Trophoblast cell (in vitro differentiated cells and primary cell): ENCODE measurements at regions not wholly inside any gene's neighbourhood (a gene's known extent, or its start where the extent isn't known, plus 50 kb on each side); places are given as distances from the start of the nearest gene placed in this dataset.

Experiments
- DNase-seq, 2 donors: peaks; one replicate each; pipeline ENCODE4 v3.0.0-alpha.2; 2016
- H2AFZ ChIP-seq: 2 replicates; pipeline ENCODE4 v1.6.1; 2013; ENCODE audit warnings: low read length, moderate library complexity, mild to moderate bottlenecking; ENCODE audit not compliant: insufficient read depth, poor library complexity
- H2AK5ac ChIP-seq: 2 replicates; pipeline ENCODE4 v1.6.1; 2013; ENCODE audit warnings: mild to moderate bottlenecking, low read length
- H2BK120ac ChIP-seq: 2 replicates; pipeline ENCODE4 v1.6.1; 2013; ENCODE audit warnings: low read length, mild to moderate bottlenecking, moderate library complexity; ENCODE audit not compliant: insufficient read depth, poor library complexity
- H2BK12ac ChIP-seq: 2 replicates; pipeline ENCODE4 v1.6.1; 2013; ENCODE audit warnings: mild to moderate bottlenecking, low read length, moderate library complexity
- H2BK5ac ChIP-seq: 2 replicates; pipeline ENCODE4 v1.6.1; 2013; ENCODE audit warnings: low read length, low read depth, moderate library complexity, mild to moderate bottlenecking; ENCODE audit not compliant: poor library complexity
- H3K14ac ChIP-seq: 2 replicates; pipeline ENCODE4 v1.6.1; 2013; ENCODE audit warnings: mild to moderate bottlenecking, low read length
- H3K18ac ChIP-seq: 2 replicates; pipeline ENCODE4 v1.6.1; 2013; ENCODE audit warnings: mild to moderate bottlenecking, low read length
- H3K23ac ChIP-seq: 2 replicates; pipeline ENCODE4 v1.6.1; 2013; ENCODE audit warnings: low read length
- H3K27ac ChIP-seq: 2 replicates; pipeline ENCODE4 v1.5.1; 2013; ENCODE audit warnings: low read depth, mild to moderate bottlenecking, inconsistent platforms, low read length, moderate library complexity
- H3K27me3 ChIP-seq: 2 replicates; pipeline ENCODE4 v1.6.1; 2013; ENCODE audit warnings: inconsistent platforms, mild to moderate bottlenecking, low read length, moderate library complexity; ENCODE audit not compliant: insufficient read depth
- H3K36me3 ChIP-seq, 2 experiments: 1 replicate in 1 of 2; 2 replicates in 1 of 2; pipeline ENCODE4 v1.6.1; 2013; ENCODE audit warnings: low read length in 2 of 2, mild to moderate bottlenecking in 2 of 2, moderate library complexity in 1 of 2; ENCODE audit not compliant: insufficient read depth in 2 of 2, control insufficient read depth in 1 of 2
- H3K4ac ChIP-seq: 2 replicates; pipeline ENCODE4 v1.6.1; 2013; ENCODE audit warnings: low read depth, mild to moderate bottlenecking, low read length, moderate library complexity
- H3K4me1 ChIP-seq, 2 experiments: 1 replicate in 1 of 2; 2 replicates in 1 of 2; pipeline ENCODE4 v1.6.1; 2013; ENCODE audit warnings: low read length in 2 of 2, mild to moderate bottlenecking in 2 of 2, moderate library complexity in 1 of 2; ENCODE audit not compliant: insufficient read depth in 2 of 2, control insufficient read depth in 1 of 2
- H3K4me2 ChIP-seq: 2 replicates; pipeline ENCODE4 v1.6.1; 2013; ENCODE audit warnings: inconsistent platforms, mild to moderate bottlenecking, low read length, moderate library complexity
- H3K4me3 ChIP-seq: 2 replicates; pipeline ENCODE4 v1.5.1; 2013; ENCODE audit warnings: mild to moderate bottlenecking, low read depth, low read length, inconsistent platforms
- H3K79me1 ChIP-seq: one replicate; pipeline ENCODE4 v1.6.1; 2013; ENCODE audit warnings: low read length
- H3K79me2 ChIP-seq: 2 replicates; pipeline ENCODE4 v1.6.1; 2013; ENCODE audit warnings: low read length, mild to moderate bottlenecking; ENCODE audit not compliant: control insufficient read depth, insufficient read depth, poor library complexity
- H3K9ac ChIP-seq: 2 replicates; pipeline ENCODE4 v1.6.1; 2013; ENCODE audit warnings: mild to moderate bottlenecking, low read length
- H3K9me3 ChIP-seq: 2 replicates; pipeline ENCODE4 v1.6.1; 2013; ENCODE audit warnings: low read depth, mild to moderate bottlenecking, control low read depth, inconsistent platforms, low read length; ENCODE audit not compliant: insufficient read depth
- H4K12ac ChIP-seq: 2 replicates; pipeline ENCODE4 v1.6.1; 2013; ENCODE audit warnings: low read depth, mild to moderate bottlenecking, low read length, moderate library complexity
- H4K8ac ChIP-seq: 2 replicates; pipeline ENCODE4 v1.6.1; 2013; ENCODE audit warnings: low read depth, mild to moderate bottlenecking, low read length, moderate library complexity
- H4K91ac ChIP-seq: one replicate; pipeline ENCODE4 v1.6.1; 2013; ENCODE audit warnings: low read depth, mild to moderate bottlenecking, low read length, moderate library complexity
- WGBS: extraction: QIAGEN DNeasy Blood & Tissue Kit; methylation state at CpG from one replicate; pipeline ENCODE4 v1.1.7; 2013; ENCODE audit warnings: missing lambda C conversion rate; ENCODE audit not compliant: insufficient read length, insufficient coverage; ENCODE audit errors: extremely low coverage; 5-methylcytosine and 5-hydroxymethylcytosine counted together

- Histone ChIP-seq H3K27ac (no peak overlapping the region), H3K14ac (no peak overlapping the region), H4K91ac (no peak overlapping the region), H4K8ac (no peak overlapping the region), H2BK12ac (no peak overlapping the region), H3K4me1 (no peaks in the 10 kb centered on the region), H3K27me3 (no peaks in the 10 kb centered on the region), H3K4me2 (no peak overlapping the region), H3K9ac (no peak overlapping the region), H3K9me3 (no peaks in the 10 kb centered on the region), H2AK5ac (no peak overlapping the region), H3K4me3 (no peak overlapping the region), H3K79me1 (no peaks in the 10 kb centered on the region), H2BK5ac (no peak overlapping the region), H3K23ac (no peak overlapping the region), H3K36me3 (no peaks in the 10 kb centered on the region), H2AFZ (no peak overlapping the region), H3K79me2 (no peaks in the 10 kb centered on the region), H3K18ac (no peak overlapping the region), H3K4ac (no peak overlapping the region), H4K12ac (no peak overlapping the region), H2BK120ac (no peak overlapping the region)
- WGBS = no CpG with 5 or more reads among the region's 11 CpGs
- no peak for DNase-seq
Observed at GRCh38 chr12:107231303-107231702, 138.0 kb upstream of the CRY1 start.

- no peak overlapping the region for H3K9ac ChIP-seq
- no CpG with 5 or more reads among the region's 3 CpGs for WGBS
Observed at GRCh38 chr12:107233551-107233950, 140.2 kb upstream of the CRY1 start.

GRCh38 chr12:107235600-107235999, 142.3 kb upstream of the CRY1 start:
- Histone ChIP-seq H4K91ac (no peak overlapping the region), H4K8ac (no peak overlapping the region), H3K18ac (no peak overlapping the region), H2BK5ac (no peak overlapping the region), H3K14ac (no peak overlapping the region), H3K36me3 (no peaks in the 10 kb centered on the region), H3K27ac (no peak overlapping the region), H4K12ac (no peak overlapping the region), H3K9ac (no peak overlapping the region), H3K4ac (no peak overlapping the region), H3K27me3 (no peaks in the 10 kb centered on the region), H2BK120ac (no peak overlapping the region), H3K4me2 (no peak overlapping the region), H3K79me2 (no peaks in the 10 kb centered on the region), H3K23ac (no peak overlapping the region), H2AFZ (no peak overlapping the region), H3K4me3 (no peak overlapping the region), H3K79me1 (no peaks in the 10 kb centered on the region), H2AK5ac (no peak overlapping the region), H3K9me3 (no peaks in the 10 kb centered on the region), H2BK12ac (no peak overlapping the region), H3K4me1 (no peaks in the 10 kb centered on the region)
- no peak for DNase-seq
- WGBS = no CpG with 5 or more reads among the region's 2 CpGs

More at GRCh38 chr12:107233551-107233950, 140.2 kb upstream of the CRY1 start:
- no peak for DNase-seq
- Histone ChIP-seq H4K12ac (no peak overlapping the region), H2BK5ac (no peak overlapping the region), H4K91ac (no peak overlapping the region), H3K4me2 (no peak overlapping the region), H3K18ac (no peak overlapping the region), H3K9me3 (no peaks in the 10 kb centered on the region), H3K4me1 (no peaks in the 10 kb centered on the region), H3K14ac (no peak overlapping the region), H3K4me3 (no peak overlapping the region), H2AK5ac (no peak overlapping the region), H3K79me1 (no peaks in the 10 kb centered on the region), H3K36me3 (no peaks in the 10 kb centered on the region), H3K27ac (no peak overlapping the region), H3K4ac (no peak overlapping the region), H3K79me2 (no peaks in the 10 kb centered on the region), H3K23ac (no peak overlapping the region), H3K27me3 (no peaks in the 10 kb centered on the region), H2BK120ac (no peak overlapping the region), H2AFZ (no peak overlapping the region), H4K8ac (no peak overlapping the region), H2BK12ac (no peak overlapping the region)

GRCh38 chr12:107236824-107237511, 143.6 kb upstream of the CRY1 start:
- H4K8ac ChIP-seq = no peak overlapping the region
- no peaks in the 10 kb centered on the region for H3K36me3 ChIP-seq
- H3K23ac ChIP-seq = no peak overlapping the region
- H3K4me1 ChIP-seq = no peaks in the 10 kb centered on the region
- no peak overlapping the region for H2BK120ac ChIP-seq
- H3K4me3 ChIP-seq = no peak overlapping the region
- WGBS = no CpG with 5 or more reads among the region's 6 CpGs
- no peak overlapping the region for H3K4ac ChIP-seq
- H2BK12ac ChIP-seq = no peak overlapping the region
- no peak overlapping the region for H4K12ac ChIP-seq
- no peak for DNase-seq
- no peak overlapping the region for H4K91ac ChIP-seq
- H3K9me3 ChIP-seq = no peaks in the 10 kb centered on the region
- H2AFZ ChIP-seq = no peak overlapping the region
- H3K4me2 ChIP-seq = no peak overlapping the region
- no peaks in the 10 kb centered on the region for H3K79me2 ChIP-seq
- no peak overlapping the region for H3K18ac ChIP-seq
- no peak overlapping the region for H3K9ac ChIP-seq
- H3K27ac ChIP-seq = no peak overlapping the region
- no peaks in the 10 kb centered on the region for H3K79me1 ChIP-seq
- no peak overlapping the region for H3K14ac ChIP-seq
- no peak overlapping the region for H2BK5ac ChIP-seq
- no peaks in the 10 kb centered on the region for H3K27me3 ChIP-seq
- H2AK5ac ChIP-seq = no peak overlapping the region
